H54 (cell line): ENCODE measurements at regions not wholly inside any gene's neighbourhood (a gene's known extent, or its start where the extent isn't known, plus 50 kb on each side); places are given as distances from the start of the nearest gene placed in this dataset.
"Not testable (repeated sequence)": the region's sequence is repeated elsewhere in the genome, so short reads cannot be mapped to it uniquely, and the experiment has no call there.

ENCODE experiments used
- DNase-seq: peaks from one replicate; pipeline ENCODE4 v3.0.0; 2011; ENCODE audit warnings: low spot score, mixed read lengths; ENCODE audit not compliant: insufficient read length
- FAIRE-seq: peaks from 3 replicates; lab custom pipeline; 2011; peaks lifted over from hg19 to GRCh38; lab: Jason Lieb, UNC
- POLR2A ChIP-seq: IDR thresholded peaks from 2 replicates; pipeline ENCODE4 v1.6.1; 2011; ENCODE audit warnings: low read depth, mild to moderate bottlenecking, low read length

- no peak for TF ChIP-seq POLR2A
- no peak for FAIRE-seq
- DNase-seq: no peak
These were observed 587.5 kb downstream of the CD109 start for GRCh38 chr6:74283532-74283931.

GRCh38 chr6:74282143-74282689 lies 586.2 kb downstream of the CD109 start:
- no peak for FAIRE-seq

GRCh38 chr6:74280130-74280692 lies 584.2 kb downstream of the CD109 start:
- FAIRE-seq (no peak), DNase-seq (no peak)
- TF ChIP-seq POLR2A: no peak

More at GRCh38 chr6:74282143-74282689, 586.2 kb downstream of the CD109 start:
- DNase-seq: no peak
- TF ChIP-seq POLR2A: no peak

- FAIRE-seq: no peak
- DNase-seq: no peak
- no peak for TF ChIP-seq POLR2A
These were observed 581.8 kb downstream of the CD109 start for GRCh38 chr6:74277777-74278186.

GRCh38 chr6:74273541-74273940 lies 577.5 kb downstream of the CD109 start:
- FAIRE-seq: no peak

GRCh38 chr6:74269600-74269858 lies 573.5 kb downstream of the CD109 start:
- no peak for DNase-seq
- no peak for TF ChIP-seq POLR2A
- no peak for FAIRE-seq

More at GRCh38 chr6:74273541-74273940, 577.5 kb downstream of the CD109 start:
- DNase-seq: no peak
- TF ChIP-seq POLR2A: no peak

- FAIRE-seq (no peak), DNase-seq (no peak)
- no peak for TF ChIP-seq POLR2A
These were observed 573.0 kb downstream of the CD109 start for GRCh38 chr6:74268815-74269599.

- DNase-seq (no peak), FAIRE-seq (no peak)
- no peak for TF ChIP-seq POLR2A
These were observed 564.0 kb downstream of the CD109 start for GRCh38 chr6:74259981-74260380.

- no peak for FAIRE-seq
- no peak for DNase-seq
- TF ChIP-seq POLR2A: no peak
These were observed 560.8 kb downstream of the CD109 start for GRCh38 chr6:74256781-74257180.

GRCh38 chr6:74256381-74256780 lies 560.4 kb downstream of the CD109 start:
- DNase-seq (no peak), FAIRE-seq (no peak)
- no peak for TF ChIP-seq POLR2A

- not testable (repeated sequence) for FAIRE-seq, DNase-seq
These were observed 559.0 kb downstream of the CD109 start for GRCh38 chr6:74255007-74255406.

- FAIRE-seq, DNase-seq: not testable (repeated sequence)
These were observed 558.1 kb downstream of the CD109 start for GRCh38 chr6:74254147-74254546.

- DNase-seq: no peak
- TF ChIP-seq POLR2A: no peak
- no peak for FAIRE-seq
These were observed 557.3 kb downstream of the CD109 start for GRCh38 chr6:74253261-74253660.

- no peak for DNase-seq
- no peak for FAIRE-seq
- TF ChIP-seq POLR2A: no peak
These were observed 554.3 kb downstream of the CD109 start for GRCh38 chr6:74250161-74250818.
